ENCODE measurements at regions not wholly inside any gene's neighbourhood (a gene's known extent, or its start where the extent isn't known, plus 50 kb on each side); places are given as distances from the start of the nearest gene placed in this dataset.

DNA sequence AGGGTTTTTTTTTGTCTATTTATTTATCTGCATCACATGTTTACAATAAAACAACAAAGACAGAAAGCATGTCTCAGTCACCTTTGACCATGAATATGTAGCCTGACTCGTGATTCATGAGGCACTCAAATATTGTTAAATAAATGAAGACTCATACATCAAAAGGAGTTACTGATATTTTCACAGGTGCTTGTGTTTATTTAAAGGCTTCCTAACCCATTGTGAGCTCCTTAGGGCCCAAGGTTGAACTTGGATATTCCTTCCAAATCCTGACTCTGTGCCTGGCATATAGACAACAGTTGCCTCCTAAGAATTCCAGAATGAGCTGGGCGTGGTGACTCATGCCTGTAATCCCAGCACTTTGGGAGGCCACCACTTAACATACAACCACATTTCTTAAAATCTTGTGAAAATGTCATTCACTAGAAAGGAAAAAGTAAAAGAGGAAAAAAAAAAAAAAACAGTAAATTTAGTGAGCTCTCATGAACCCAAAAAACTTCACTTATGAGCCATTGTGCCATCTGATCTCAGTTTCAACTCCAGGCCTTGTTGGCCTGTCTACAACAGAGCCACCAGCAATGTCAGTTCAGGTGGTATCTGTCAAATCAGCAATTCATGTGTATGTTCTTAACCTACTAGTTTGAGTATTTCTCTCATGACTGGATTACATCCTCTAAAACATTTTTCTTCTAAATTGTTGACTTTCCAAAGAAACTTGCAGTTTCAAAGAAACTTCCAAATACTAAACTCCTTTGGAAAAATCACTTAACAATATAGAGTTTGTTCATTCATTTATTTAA lies 162.7 kb upstream of the MARCKS start:
- in situ Hi-C loops (cut with HindIII; ENCODE audit: low sequenced_read_pairs), result no loop called here

GRCh38 chr6:113695516-113695915 lies 161.6 kb upstream of the MARCKS start:
- in situ Hi-C loops (cut with HindIII; ENCODE audit: low sequenced_read_pairs), result no loop called here

GRCh38 chr6:113696960-113697359 lies 160.2 kb upstream of the MARCKS start:
- in situ Hi-C loops (cut with HindIII; ENCODE audit: low sequenced_read_pairs), result no loop called here

DNA sequence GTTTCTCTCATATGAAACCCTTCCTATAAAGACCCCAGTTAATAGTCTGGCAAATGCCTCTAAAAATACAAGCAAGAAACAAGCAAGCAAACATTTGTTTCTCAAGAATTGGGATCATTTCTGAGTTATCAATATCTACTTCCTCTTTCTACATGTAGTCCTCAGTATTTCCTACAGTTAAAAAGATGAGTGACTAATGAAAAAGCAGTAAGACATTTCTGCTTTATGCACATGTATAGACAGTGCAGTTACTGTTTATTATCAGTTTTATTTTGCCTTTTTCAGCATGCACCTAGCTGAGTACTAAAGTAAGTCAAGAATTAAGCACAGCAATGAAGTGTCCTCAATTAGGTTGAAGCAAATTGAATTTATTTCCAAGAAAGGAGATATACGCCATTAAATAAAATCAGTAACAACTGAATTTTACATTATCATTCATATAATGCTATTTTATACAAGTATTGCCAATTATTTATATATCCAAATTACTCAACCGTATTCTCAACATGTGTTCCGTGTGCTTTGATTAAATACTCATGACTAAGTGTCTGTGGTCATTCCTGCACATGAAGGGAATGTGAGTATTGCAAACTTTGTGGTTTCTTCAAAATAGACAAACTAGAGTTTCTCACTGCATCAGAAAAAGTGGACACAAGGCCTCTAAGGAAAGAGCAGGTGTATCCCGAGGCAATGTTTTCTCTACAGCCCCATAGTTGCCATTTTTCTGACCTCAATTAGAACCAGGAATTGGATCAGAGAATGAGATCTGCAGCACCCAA lies 159.3 kb upstream of the MARCKS start:
- in situ Hi-C loops (cut with HindIII; ENCODE audit: low sequenced_read_pairs), result no loop called here

DNA sequence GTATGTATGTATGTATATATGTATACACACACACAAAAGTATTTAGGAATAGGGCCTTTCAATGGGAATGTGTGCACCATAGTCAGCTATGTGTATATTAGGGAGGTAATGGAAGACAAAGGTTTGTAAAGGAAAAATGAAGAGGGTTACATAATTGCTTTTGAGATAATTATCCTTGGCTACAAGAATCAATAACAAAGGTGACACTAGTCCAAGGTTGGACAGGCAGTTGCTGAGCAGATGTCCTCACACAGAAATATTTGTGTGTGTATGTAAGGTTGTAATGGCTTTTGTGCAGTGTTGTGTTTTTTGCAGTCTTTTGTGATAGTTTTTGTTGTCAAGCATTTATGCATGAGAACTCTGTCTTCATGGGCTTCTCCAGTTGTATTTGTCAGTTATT lies 157.9 kb upstream of the MARCKS start:
- in situ Hi-C loops (cut with HindIII; ENCODE audit: low sequenced_read_pairs), result no loop called here

DNA sequence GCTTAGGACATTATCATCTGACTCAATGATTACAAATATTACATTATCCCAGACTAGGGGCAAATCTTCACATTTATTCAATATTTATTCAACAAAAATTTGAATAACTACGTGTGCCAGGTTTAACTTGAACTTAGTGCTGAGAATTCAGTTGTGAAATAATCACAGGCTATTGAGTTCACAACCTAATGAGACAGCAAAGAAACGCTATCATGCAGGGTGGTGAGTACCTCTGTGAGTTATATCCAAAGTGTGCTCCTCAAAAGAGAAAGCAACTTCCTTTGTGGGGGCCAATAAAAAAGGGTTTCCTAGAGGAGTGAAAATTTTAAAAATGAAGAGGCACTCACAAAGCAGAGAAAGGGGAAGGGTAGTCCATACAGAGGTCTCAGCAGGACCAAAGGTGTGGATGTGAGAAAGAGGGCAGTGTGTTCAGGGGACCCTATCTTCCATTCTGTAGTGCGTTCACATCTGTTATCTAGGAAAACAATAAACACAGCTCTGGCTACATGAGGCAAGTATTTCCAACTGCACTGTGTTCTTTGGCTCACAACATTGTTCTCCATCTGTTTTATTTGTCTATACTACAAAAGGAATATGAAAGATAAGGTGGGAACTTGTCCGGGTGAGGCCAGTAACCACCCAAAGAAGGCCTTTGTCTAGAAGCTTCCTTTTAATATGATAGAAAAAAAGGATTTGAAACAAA lies 155.4 kb upstream of the MARCKS start:
- in situ Hi-C loops (cut with HindIII; ENCODE audit: low sequenced_read_pairs), result no loop called here

DNA sequence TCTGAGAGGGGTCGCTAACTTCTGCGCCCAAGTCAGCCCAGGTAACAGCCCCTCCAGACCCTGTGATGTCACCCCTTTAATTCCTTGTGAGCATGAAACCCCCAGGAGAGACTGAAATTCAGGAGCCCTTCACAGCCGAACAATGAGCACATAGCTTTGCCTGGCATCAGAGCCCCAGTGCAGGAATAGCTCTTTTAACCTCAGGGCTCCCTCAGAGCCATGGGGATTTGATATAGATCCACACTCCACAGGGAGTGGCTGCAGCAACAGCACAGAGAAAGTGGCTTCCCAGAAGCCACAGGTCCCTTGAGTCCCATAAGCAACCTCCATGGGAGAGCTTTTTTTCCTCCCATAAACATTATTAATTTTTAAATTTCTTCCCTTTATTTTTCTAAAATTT lies 150.0 kb upstream of the MARCKS start:
- in situ Hi-C loops (cut with HindIII; ENCODE audit: low sequenced_read_pairs), result no loop called here

DNA sequence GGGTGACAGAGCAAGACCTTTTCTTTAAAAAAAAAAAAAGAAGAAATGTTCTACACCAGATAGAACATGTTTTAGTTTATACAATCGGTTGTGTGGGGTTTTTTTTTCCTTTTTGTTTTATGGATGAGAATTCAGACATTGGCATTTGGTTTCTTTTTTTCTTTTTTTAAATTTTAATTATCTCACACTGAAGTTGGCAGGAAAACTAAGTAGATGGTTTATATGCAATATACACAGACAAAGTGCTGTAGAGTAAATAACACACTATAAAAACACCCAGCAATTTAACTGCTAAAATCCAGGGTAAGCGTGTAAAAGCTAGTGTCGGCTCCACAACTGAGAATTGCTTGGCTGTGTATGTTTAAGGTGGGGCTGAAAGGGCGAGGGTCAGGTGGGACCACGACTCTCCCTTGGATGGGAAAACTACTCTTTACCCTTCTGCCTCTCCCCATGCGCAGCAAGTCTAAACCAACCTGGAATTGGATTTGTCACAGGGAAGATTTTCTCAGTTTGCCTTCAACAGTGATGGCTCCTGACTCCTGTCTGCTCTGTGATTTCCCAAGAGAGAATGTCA lies 147.1 kb upstream of the MARCKS start:
- in situ Hi-C loops (cut with HindIII; ENCODE audit: low sequenced_read_pairs), result loop anchor here (5.0 kb wide), 1 partner anchor 42 kb away; no protein-coding TSS in a partner anchor

DNA sequence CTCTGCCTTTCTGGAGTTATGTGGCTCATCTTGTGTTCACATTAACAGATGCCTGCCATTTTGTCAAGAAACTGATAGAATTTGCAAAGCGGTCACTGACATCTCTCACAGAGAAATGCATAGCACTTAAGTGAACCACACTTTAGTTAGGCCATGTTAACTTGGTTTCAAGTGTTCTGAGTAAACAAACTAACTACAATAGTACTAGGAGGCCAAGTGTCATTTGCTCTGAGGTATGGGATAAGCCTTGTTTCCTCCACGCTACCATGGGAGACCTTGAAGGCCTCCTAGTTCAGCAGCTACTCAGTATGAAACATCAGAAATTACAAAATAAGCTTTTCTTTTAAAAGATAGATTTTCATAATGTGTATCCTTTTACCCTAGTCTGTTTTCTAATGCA lies 143.5 kb upstream of the MARCKS start:
- in situ Hi-C loops (cut with HindIII; ENCODE audit: low sequenced_read_pairs), result loop anchor here (5.0 kb wide), 1 partner anchor 39 kb away; no protein-coding TSS in a partner anchor

DNA sequence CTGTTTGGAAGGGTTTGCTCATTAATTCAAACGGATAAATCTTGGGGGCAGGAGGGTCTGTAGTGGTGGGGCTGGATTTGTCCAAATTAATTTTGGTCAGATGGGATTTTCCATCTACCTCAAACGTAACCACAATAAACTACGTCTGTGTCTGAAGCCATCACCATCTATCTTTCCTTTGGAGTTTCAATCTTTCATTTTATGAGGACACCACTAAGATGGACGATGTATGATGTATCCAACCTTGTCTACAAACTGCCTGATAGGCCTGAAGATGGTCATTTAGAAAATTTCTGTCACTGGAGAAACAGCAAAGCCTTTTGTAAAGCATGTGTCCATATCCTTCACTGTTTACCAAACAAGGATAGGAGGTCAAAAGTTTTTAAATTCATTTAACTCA lies 138.6 kb upstream of the MARCKS start:
- in situ Hi-C loops (cut with HindIII; ENCODE audit: low sequenced_read_pairs), result no loop called here

GRCh38 chr6:113719064-113719463 lies 138.1 kb upstream of the MARCKS start:
- in situ Hi-C loops (cut with HindIII; ENCODE audit: low sequenced_read_pairs), result no loop called here

DNA sequence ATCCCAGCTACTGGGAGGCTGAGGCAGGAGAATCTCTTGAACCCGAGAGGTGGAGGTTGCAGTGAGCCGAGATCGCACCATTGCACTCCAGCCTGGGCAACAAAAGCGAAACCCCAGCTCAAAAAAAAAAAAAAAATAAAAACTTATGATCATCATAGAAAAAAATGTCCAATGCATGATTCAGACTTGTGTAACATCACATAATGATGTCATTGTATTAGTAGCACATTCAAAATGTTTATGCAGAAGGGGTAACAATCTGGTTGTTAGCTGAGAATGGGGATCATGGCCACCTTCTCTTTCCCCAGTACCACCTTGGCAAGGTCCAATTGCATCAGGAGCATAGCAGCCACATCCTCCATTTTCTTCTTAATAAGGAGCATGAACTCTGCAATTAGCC lies 137.6 kb upstream of the MARCKS start:
- in situ Hi-C loops (cut with HindIII; ENCODE audit: low sequenced_read_pairs), result no loop called here

DNA sequence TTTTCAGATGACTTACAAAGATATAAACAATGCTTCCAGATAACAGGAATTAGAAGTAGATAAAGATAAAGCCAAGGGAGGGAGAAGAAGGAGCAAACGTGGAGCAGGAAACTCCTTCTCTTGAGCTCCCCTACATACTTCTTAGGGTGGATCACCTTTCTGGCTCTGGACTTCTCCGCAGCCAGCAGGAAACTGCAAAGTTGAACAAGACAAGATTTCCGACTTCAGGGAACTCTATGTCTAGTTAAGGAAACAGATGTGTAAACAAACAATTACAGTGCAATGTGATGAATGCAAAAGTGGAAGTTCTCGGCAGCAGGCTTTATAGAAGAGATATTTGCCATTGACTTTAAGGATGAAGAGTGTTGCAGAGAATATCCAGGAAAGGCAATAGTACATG lies 134.0 kb upstream of the MARCKS start:
- in situ Hi-C loops (cut with HindIII; ENCODE audit: low sequenced_read_pairs), result loop anchor here (10.0 kb wide), 1 partner anchor 58 kb away; no protein-coding TSS in a partner anchor

GRCh38 chr6:113724927-113725326 lies 132.2 kb upstream of the MARCKS start:
- in situ Hi-C loops (cut with HindIII; ENCODE audit: low sequenced_read_pairs), result loop anchor here (10.0 kb wide), 1 partner anchor 60 kb away; no protein-coding TSS in a partner anchor

DNA sequence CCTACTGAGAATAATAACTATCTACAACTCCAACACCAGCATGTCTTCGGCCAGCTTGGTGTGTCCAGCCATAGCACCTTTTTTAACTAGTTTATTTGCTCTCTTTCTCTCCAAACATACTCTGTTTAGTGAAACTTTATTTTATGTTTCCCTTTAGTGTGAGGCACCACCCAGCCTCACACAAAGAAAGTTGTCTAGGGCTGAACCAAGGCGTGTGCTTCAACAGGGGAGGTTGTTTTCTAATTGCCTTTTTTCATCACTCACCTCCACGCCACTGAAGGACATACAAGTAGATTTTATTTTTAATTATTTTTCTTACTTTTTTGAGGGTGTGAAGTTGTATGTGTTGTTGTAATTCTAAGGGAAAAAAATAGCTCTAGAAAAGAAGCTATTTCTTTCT lies 125.6 kb upstream of the MARCKS start:
- in situ Hi-C loops (cut with HindIII; ENCODE audit: low sequenced_read_pairs), result no loop called here

DNA sequence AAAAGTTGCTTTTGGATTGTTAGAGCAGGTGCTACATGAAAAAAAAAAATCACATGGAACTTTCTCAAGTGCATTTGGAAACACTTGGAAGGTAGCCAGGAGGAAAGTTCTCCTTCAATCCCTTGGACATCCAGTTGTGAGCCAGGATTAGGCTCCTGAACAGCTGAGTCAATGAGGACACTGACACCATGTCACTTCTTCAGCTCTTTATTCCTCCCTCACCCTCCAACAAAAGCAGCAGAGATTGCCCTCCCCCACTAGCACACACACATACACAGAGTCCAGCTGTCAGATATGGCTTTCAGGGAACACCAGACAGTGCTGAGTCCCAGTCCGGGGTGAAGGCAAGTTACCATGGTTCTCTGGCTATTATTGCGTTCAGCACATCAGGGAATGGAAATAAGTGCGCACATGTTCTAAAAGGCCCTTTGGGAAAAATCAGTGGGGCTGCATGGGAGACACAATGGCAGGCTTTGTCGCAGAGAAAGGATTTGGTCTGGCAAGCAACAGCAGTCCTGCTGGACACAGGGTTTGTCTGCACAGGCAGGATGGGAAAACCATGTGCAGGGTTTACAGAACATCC lies 124.7 kb upstream of the MARCKS start:
- in situ Hi-C loops (cut with HindIII; ENCODE audit: low sequenced_read_pairs), result no loop called here

GRCh38 chr6:113733381-113733780 lies 123.8 kb upstream of the MARCKS start:
- in situ Hi-C loops (cut with HindIII; ENCODE audit: low sequenced_read_pairs), result no loop called here

- in situ Hi-C loops (cut with HindIII; ENCODE audit: low sequenced_read_pairs), result no loop called here
Measured at GRCh38 chr6:113734982-113735381, 122.2 kb upstream of the MARCKS start.

DNA sequence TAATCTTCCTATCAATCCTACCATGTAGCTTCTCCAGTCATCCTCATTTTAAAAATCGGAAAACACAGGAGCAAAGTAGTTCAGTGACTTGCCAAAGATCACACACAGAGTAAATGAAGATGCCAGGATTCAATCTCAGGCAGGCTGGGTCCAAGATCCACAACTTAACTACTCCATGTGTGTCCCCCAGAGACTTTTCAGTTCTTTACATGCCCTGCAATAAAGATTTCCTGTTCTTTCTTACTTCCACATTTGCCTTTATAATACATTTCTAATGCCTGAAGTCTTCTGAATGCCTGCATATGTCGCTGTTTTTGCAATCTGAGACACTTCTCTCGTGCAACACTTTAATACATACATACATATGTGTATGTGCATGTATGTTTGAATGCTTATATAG lies 121.7 kb upstream of the MARCKS start:
- in situ Hi-C loops (cut with HindIII; ENCODE audit: low sequenced_read_pairs), result no loop called here

- in situ Hi-C loops (cut with HindIII; ENCODE audit: low sequenced_read_pairs), result no loop called here
Measured at GRCh38 chr6:113736978-113737377, 120.2 kb upstream of the MARCKS start.

Measured in endothelial cell of hepatic sinusoid (primary cell).